BLaER1 treated with 17β-estradiol and CSF1 and Interleukin-3, amounts not matched to agents 10 nM and 100 nM (cell line): ENCODE measurements at regions not wholly inside any gene's neighbourhood (a gene's known extent, or its start where the extent isn't known, plus 50 kb on each side); places are given as distances from the start of the nearest gene placed in this dataset.
A peak's percentile ranks its signal among the peaks of the same experiment; 100 is the strongest.
"Not testable (repeated sequence)": the region's sequence is repeated elsewhere in the genome, so short reads cannot be mapped to it uniquely, and the experiment has no call there.

Experiments
- H3K27ac ChIP-seq, 11 experiments: shearing (Covaris generic); formaldehyde crosslinking; 2 replicates each; pipeline ENCODE4 v1.8.1; 2022
- H3K27me3 ChIP-seq, 11 experiments: shearing (Covaris generic); formaldehyde crosslinking; 2 replicates each; pipeline ENCODE4 v1.8.1; 2022
- H3K36me3 ChIP-seq, 11 experiments: shearing (Covaris generic); formaldehyde crosslinking; 2 replicates each; pipeline ENCODE4 v1.8.1; 2022
- H3K4me1 ChIP-seq, 10 experiments: shearing (Covaris generic); formaldehyde crosslinking; 2 replicates each; pipeline ENCODE4 v1.8.1; 2022
- H3K4me2 ChIP-seq, 11 experiments: shearing (Covaris generic); formaldehyde crosslinking; 2 replicates each; pipeline ENCODE4 v1.8.1; 2022
- H3K4me3 ChIP-seq, 10 experiments: shearing (Covaris generic); formaldehyde crosslinking; 2 replicates each; pipeline ENCODE4 v1.8.1; 2022
- H3K9ac ChIP-seq, 11 experiments: shearing (Covaris generic); formaldehyde crosslinking; 2 replicates each; pipeline ENCODE4 v1.8.1; 2022
- H3K9me3 ChIP-seq, 11 experiments: shearing (Covaris generic); formaldehyde crosslinking; replicated peaks in 1 of 11; 2 replicates each; pipeline ENCODE4 v1.8.1; 2022
- H4K20me1 ChIP-seq, 11 experiments: shearing (Covaris generic); formaldehyde crosslinking; 2 replicates each; pipeline ENCODE4 v1.8.1; 2022

DNA sequence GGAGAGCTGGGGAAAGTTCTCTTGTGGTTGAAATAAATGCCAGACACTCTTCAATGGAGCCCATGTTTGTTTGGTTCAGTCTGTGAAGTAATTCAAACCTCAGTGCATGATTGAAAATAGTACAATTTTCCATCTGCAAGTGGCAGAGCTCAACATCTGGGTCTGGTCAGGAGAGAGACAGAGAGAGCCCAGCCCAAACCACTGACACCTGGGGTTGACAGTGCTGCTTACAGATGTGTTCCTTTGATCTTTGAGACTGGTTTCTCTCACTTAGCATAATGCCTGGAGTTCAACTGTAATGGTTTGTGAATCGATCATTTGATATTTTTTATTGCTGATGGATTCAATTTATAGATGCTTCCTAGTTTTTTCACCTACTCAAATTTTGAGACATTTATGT, 137.3 kb upstream of the POTEB2 start:
- H3K9me3 ChIP-seq, H3K36me3 ChIP-seq, H3K4me2 ChIP-seq, H3K27ac ChIP-seq, H3K9ac ChIP-seq, H4K20me1 ChIP-seq, H3K27me3 ChIP-seq, H3K4me3 ChIP-seq: not testable (repeated sequence)
- peaks cover 0 to 18% (median 8%) of the 10 kb centered on the region in 10 experiments; a peak in 13 of 20 replicates for H3K4me1 ChIP-seq

DNA sequence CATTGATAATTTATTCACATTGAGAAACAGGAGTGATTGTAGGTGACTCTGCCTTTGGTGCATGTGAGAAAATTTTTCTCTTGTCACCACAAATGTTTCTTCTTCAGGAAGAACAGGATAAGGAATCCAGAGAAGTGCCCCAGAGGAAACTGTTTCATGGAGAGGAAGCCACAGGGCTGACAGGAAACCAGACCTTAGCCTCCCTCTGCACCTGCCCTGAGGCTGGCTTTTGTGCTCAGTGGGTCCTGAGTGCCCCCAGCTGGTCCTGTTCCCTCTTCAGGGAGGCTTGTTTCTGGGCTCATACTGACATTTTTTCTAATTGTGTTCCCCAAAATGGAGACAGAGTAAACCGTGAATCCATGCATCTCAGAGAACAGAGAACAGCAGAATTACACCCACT, 135.8 kb upstream of the POTEB2 start:
- H3K9ac ChIP-seq, H3K27ac ChIP-seq, H3K36me3 ChIP-seq, H3K27me3 ChIP-seq, H3K4me3 ChIP-seq, H3K9me3 ChIP-seq, H4K20me1 ChIP-seq: not testable (repeated sequence)
- H3K4me2 ChIP-seq = peak overlapping the region in 7 of 11 experiments; percentile 28 to 62 (median 50); a peak in 9 of 22 replicates
- H3K4me1 ChIP-seq = peaks cover 0 to 18% (median 8%) of the 10 kb centered on the region in 10 experiments; a peak in 13 of 20 replicates

DNA sequence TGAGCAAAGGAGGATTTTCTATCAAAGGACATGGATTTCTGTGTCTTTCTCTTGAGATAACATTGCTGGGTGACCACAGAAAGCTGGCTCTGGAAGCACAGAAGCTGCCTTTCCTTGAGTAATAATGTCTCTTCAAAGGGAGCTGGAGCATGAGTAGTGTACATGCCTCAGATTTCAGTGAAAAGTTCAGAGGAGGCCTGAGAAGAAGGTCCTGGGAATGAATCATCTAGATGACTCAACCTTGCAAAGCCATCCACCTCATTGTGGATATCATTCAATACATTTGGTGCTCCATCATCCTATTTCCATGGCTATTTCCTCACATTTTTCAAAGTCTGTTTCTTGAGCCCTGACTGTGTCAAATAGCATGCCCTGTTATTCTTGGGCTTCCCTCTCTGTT, 125.6 kb upstream of the POTEB2 start:
- not testable (repeated sequence) for H3K4me3 ChIP-seq, H3K4me1 ChIP-seq, H3K4me2 ChIP-seq, H3K27ac ChIP-seq, H4K20me1 ChIP-seq, H3K27me3 ChIP-seq, H3K36me3 ChIP-seq, H3K9ac ChIP-seq, H3K9me3 ChIP-seq

DNA sequence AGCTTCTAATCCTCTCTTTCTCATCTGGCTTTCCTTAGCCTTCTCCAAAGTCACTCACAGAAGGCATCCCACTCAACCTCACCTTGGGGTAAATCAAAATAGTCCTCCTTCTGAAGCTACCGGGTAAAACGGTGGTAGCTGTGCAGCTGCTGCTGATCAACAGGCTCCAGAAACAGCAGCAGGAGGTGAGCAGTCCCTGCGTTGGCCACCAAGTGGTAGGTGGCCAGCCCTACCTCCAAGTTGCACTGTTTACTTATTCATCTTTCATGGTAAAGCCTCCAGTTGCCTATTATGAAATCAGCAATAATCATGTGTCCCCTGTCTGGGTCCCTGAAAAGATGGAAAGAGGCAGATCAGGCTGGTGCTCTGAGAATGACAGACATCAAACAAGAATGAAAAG, 125.1 kb upstream of the POTEB2 start:
- H3K9ac ChIP-seq, H3K27ac ChIP-seq, H3K4me1 ChIP-seq, H3K27me3 ChIP-seq, H4K20me1 ChIP-seq, H3K36me3 ChIP-seq, H3K4me2 ChIP-seq, H3K4me3 ChIP-seq, H3K9me3 ChIP-seq: not testable (repeated sequence)

DNA sequence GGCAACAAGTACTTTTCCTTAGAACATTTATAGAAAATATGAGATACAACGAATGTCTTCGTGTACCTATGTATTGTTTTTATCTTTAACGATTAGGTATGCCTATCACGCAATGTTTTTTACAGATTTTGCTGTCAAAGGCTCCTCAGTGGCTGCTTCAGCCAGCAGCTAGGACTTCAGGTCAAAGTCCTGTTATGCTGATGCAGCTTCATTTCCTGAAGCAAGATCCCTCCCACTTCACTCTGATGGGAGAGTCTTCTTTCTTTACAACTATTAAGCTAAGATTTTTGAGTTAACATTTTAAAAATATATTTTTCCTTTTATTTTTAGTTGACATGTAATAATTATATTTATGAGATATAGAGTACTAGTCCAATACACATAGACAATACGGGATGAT, 120.7 kb upstream of the POTEB2 start:
- not testable (repeated sequence) for H4K20me1 ChIP-seq, H3K27ac ChIP-seq, H3K4me3 ChIP-seq, H3K4me1 ChIP-seq, H3K9me3 ChIP-seq, H3K9ac ChIP-seq, H3K36me3 ChIP-seq, H3K27me3 ChIP-seq, H3K4me2 ChIP-seq

DNA sequence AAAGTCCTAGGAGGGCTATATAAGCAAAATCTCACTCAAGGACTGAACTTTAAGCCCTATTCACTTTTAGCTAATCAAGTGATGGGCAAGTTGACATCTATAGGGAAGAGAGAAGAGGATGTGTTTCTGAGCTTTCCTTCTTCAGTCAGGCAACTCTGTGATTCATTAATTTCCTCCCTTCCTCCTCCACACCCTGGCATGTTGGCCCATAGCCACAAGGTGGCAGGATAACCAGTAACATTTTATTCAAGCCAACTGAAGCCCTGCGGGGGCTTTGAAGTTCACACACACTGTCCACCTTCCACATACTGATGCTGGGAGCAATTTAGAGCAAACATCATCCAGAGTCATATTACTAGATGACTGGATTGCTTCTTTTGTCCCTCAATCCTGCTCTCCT, 111.9 kb upstream of the POTEB2 start:
- H3K27ac ChIP-seq, H3K4me2 ChIP-seq, H3K27me3 ChIP-seq, H3K9ac ChIP-seq, H4K20me1 ChIP-seq, H3K9me3 ChIP-seq, H3K4me1 ChIP-seq, H3K36me3 ChIP-seq, H3K4me3 ChIP-seq: not testable (repeated sequence)

DNA sequence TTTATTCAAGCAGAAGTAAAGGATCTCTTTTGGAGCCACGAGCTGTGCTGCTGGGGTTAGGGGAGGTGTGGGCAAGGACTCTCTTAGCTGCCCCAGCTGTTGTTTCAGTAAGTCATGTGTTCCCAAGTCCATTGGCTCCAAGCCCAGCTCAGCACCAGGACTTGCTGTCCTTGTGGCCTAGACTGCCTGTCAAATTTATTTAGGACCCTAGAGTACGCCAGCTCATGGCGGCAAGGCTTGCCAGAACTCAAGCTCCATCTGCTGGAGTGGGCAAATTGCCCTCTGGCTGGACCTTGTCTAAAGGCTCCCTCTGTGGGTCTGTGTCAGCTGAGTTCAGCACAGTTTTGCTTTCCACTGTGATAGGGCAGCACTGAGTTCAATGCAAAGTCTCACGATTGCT, 106.6 kb upstream of the POTEB2 start:
- not testable (repeated sequence) for H3K27me3 ChIP-seq, H3K36me3 ChIP-seq, H3K9ac ChIP-seq, H3K4me1 ChIP-seq, H3K9me3 ChIP-seq, H4K20me1 ChIP-seq, H3K27ac ChIP-seq, H3K4me2 ChIP-seq, H3K4me3 ChIP-seq

DNA sequence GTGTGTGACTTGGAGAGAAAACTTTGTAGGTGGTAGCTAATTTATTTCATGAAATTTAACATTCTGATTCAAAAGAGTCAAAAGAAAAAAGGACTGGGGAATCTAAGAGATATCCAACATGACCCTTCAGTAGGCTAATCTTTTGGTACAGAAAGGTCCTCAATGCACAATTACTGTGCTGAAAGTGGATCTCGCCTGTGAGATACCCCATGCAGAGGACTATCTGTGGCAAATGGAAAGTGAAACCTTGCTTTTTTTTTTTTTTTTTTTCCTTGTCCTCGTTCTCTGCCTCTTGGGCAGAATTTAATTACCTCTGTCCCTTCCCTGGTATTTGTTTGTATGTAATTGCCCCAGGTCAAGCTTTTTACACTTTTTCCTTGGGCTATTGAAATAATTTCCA, 93.2 kb upstream of the POTEB2 start:
- H3K36me3 ChIP-seq, H3K27me3 ChIP-seq, H3K9ac ChIP-seq, H3K4me1 ChIP-seq, H3K4me3 ChIP-seq, H3K27ac ChIP-seq, H3K9me3 ChIP-seq, H4K20me1 ChIP-seq, H3K4me2 ChIP-seq: not testable (repeated sequence)

DNA sequence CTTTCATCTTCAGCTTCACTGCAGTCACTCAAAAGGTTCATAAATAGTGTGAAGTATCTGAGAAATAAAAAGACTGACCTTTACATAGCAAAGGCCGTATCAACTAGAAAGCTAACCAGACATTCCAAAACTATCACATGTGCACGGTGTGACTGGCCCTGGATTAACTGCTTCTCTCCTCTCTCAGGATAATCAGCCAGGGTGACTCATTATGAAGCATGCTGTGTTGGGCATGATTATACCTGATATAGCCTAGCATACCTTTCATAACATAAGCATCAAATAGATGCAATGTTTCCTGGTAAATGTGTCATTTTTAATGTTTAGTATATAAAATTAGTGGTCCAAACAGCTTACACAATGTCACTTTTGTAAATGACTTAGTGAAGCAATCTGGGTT, 63.2 kb upstream of the POTEB2 start:
- H3K27me3 ChIP-seq, H3K9me3 ChIP-seq, H3K4me2 ChIP-seq, H3K4me3 ChIP-seq, H3K9ac ChIP-seq, H3K36me3 ChIP-seq, H4K20me1 ChIP-seq, H3K27ac ChIP-seq, H3K4me1 ChIP-seq: not testable (repeated sequence)
